ENCODE measurements at regions not wholly inside any gene's neighbourhood (a gene's known extent, or its start where the extent isn't known, plus 50 kb on each side); places are given as distances from the start of the nearest gene placed in this dataset.
A peak's percentile ranks its signal among the peaks of the same experiment; 100 is the strongest.

DNA sequence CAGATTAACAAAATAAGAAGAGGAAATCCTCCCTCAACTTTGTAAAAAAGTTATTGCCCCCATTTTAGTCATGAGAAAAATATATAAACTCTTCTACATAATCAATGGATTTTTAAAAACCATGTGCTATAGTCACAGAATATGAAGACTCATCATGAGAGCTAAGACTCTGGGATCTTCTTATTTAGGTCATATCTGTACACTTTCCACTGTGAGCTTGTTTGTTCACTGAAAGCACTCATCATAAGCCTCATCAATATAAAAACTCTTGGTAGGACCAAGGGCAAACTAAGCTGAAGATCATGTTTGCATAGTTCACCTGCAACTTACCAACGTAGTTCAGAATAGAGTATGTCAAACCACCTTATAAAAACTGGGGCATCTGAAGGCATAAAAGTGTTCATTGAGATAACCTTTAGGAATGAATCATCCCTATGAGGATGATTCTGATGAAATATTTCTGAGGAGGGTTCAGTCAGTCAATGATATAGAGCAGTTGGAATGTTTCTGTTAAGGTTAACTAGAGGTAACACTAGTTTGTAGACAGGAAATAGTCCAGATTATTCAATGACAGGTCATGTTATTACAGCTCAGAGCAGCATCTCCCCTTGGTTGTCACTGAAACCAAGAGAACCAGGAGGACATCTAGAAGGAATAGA lies 289.9 kb upstream of the SMC2 start:
- TF ChIP-seq, protein P1, sequence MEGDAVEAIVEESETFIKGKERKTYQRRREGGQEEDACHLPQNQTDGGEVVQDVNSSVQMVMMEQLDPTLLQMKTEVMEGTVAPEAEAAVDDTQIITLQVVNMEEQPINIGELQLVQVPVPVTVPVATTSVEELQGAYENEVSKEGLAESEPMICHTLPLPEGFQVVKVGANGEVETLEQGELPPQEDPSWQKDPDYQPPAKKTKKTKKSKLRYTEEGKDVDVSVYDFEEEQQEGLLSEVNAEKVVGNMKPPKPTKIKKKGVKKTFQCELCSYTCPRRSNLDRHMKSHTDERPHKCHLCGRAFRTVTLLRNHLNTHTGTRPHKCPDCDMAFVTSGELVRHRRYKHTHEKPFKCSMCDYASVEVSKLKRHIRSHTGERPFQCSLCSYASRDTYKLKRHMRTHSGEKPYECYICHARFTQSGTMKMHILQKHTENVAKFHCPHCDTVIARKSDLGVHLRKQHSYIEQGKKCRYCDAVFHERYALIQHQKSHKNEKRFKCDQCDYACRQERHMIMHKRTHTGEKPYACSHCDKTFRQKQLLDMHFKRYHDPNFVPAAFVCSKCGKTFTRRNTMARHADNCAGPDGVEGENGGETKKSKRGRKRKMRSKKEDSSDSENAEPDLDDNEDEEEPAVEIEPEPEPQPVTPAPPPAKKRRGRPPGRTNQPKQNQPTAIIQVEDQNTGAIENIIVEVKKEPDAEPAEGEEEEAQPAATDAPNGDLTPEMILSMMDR (IDR thresholded peaks at IDR 0.05; ENCODE audit: low read depth, low read length) = no peak
- in situ Hi-C loops (cut with HindIII; ENCODE audit: low sequenced_read_pairs) = no loop called here
- peak; percentile 49 for DNase-seq (ENCODE audit: low read depth, low spot score)
- H3K4me3 ChIP-seq (ENCODE audit: low read depth, low read length) = no peak overlapping the region

DNA sequence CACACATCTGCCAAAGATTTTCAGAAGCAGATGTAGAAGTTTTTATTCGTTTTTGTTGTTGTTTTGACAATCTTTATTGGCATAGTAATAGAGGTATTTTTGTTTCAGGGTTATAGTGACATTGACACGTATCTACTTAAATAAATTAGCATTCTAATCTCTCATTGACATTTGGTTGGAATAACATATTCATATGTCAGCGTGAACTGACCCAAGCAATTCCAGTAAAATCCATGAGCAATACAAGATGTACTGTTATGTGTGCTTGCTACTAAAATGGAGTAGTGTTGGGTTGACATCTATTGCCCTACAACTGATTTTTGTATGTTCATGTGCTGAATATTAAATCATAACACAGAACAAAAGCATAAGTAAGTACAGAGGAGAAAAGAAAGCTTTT lies 284.4 kb upstream of the SMC2 start:
- DNase-seq (ENCODE audit: low read depth, low spot score) = no peak
- no peak overlapping the region for H3K4me3 ChIP-seq (ENCODE audit: low read depth, low read length)
- in situ Hi-C loops (cut with HindIII; ENCODE audit: low sequenced_read_pairs) = no loop called here
- TF ChIP-seq, protein P1 (IDR thresholded peaks at IDR 0.05; ENCODE audit: low read depth, low read length) = no peak

DNA sequence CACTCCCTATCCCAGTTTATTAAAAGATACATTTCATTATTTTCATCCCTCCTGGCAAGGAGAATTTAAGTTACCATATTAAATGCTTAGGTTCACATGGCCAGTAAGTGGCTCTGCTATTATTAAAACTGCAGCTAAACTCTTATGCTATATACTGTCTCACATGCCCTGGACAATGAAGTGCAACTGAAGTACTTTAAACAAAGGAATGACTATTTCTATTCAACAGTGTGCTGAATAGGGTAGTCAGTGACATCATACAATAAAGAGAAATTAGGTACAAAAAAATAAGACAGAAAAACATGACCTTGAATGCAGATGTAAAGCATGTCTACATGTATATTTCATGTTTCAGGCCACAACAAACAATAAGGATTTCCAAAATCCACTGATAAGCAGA lies 282.6 kb upstream of the SMC2 start:
- DNase-seq (ENCODE audit: low read depth, low spot score) = no peak
- in situ Hi-C loops (cut with HindIII; ENCODE audit: low sequenced_read_pairs) = no loop called here
- H3K4me3 ChIP-seq (ENCODE audit: low read depth, low read length) = no peak overlapping the region
- TF ChIP-seq, protein P1 (IDR thresholded peaks at IDR 0.05; ENCODE audit: low read depth, low read length) = no peak

DNA sequence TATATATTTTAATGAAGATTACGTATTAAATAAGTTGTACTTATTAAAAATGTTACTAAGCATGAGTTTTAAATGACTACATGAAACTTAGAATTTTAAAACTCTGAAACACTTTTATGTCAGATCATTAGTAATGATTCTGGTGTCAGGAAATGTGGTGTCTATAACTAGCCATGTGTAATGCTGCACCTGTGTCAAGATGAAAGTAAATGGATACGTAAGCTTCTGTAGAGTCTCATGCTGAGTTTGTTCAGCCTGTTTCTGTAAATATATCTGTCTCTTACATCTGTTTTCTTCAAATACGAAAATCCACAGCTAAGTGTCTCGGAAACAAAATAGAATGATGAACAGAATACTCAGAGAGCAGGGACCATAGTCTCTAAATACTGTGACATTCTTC lies 278.0 kb upstream of the SMC2 start:
- TF ChIP-seq, protein P1 (IDR thresholded peaks at IDR 0.05; ENCODE audit: low read depth, low read length) = no peak
- in situ Hi-C loops (cut with HindIII; ENCODE audit: low sequenced_read_pairs) = no loop called here
- DNase-seq (ENCODE audit: low read depth, low spot score) = no peak
- H3K4me3 ChIP-seq (ENCODE audit: low read depth, low read length) = no peak overlapping the region

DNA sequence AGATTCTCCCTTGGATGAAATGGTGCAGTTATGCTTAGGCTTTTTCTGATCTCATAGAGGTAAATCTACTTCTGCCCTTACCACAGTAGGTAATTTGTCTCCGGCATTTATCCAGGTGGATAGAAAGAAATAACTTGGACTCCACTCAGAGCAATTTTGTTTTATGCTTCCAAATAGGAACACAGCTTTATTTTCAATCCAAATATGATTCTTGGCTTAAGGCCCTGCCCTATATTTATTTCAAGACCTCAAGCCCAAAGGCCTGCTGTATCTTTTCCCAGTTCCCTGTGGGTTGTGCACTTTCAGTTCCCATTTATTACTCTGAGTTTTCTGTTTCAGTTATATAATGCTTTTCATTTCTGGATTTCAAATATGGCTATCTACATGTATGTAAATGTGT lies 274.2 kb upstream of the SMC2 start:
- TF ChIP-seq, protein P1 (IDR thresholded peaks at IDR 0.05; ENCODE audit: low read depth, low read length) = no peak
- in situ Hi-C loops (cut with HindIII; ENCODE audit: low sequenced_read_pairs) = no loop called here
- H3K4me3 ChIP-seq (ENCODE audit: low read depth, low read length) = no peak overlapping the region
- no peak for DNase-seq (ENCODE audit: low read depth, low spot score)

DNA sequence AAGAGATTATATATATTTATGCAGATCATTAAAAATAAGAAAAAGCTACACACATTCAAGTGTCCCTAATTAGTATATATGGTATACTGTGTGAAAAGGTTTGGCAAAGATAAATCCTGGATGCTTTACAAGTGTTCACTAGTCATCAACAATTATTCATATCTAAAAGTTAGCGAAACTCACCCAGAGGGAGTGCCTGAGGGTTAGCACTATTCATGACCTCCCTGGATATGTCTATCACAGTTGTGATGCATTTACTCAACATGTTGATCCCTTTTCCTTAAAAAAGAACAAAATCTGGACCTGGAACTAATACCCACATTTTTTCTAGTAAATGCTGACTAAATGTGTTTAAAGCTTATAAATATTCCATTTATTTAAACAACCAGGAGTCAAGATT lies 273.0 kb upstream of the SMC2 start:
- H3K4me3 ChIP-seq (ENCODE audit: low read depth, low read length) = no peak overlapping the region
- TF ChIP-seq, protein P1 (IDR thresholded peaks at IDR 0.05; ENCODE audit: low read depth, low read length) = no peak
- in situ Hi-C loops (cut with HindIII; ENCODE audit: low sequenced_read_pairs) = no loop called here
- DNase-seq (ENCODE audit: low read depth, low spot score) = no peak

Measured in astrocyte of the spinal cord (primary cell).